ENCODE measurements at regions not wholly inside any gene's neighbourhood (a gene's known extent, or its start where the extent isn't known, plus 50 kb on each side); places are given as distances from the start of the nearest gene placed in this dataset.

- no peaks in the 10 kb centered on the region for H3K9me3 ChIP-seq (ENCODE audit: low read depth)
- TF ChIP-seq CTCF (IDR thresholded peaks at IDR 0.05; ENCODE audit: low read depth, low read length), result no peak
- no peak overlapping the region for H3K27ac ChIP-seq
- H3K4me3 ChIP-seq, result no peak overlapping the region
- no peaks in the 10 kb centered on the region for H3K4me1 ChIP-seq (ENCODE audit: low read depth)
- DNase-seq (ENCODE audit: low read depth in 1 of 2, low spot score in 1 of 2), result peak in 1 of 2 donors; percentile 7
- no peaks in the 10 kb centered on the region for H3K27me3 ChIP-seq
- no peaks in the 10 kb centered on the region for H3K36me3 ChIP-seq
Observed at GRCh38 chr10:36591436-36591835, 534.0 kb upstream of the ANKRD30A start.

- DNase-seq (ENCODE audit: low read depth in 1 of 2, low spot score in 1 of 2), result no peak
- H3K9me3 ChIP-seq (ENCODE audit: low read depth), result no peaks in the 10 kb centered on the region
- no peak for TF ChIP-seq CTCF (IDR thresholded peaks at IDR 0.05; ENCODE audit: low read depth, low read length)
- H3K4me1 ChIP-seq (ENCODE audit: low read depth), result peaks cover 8% of the 10 kb centered on the region
- H3K4me3 ChIP-seq, result no peak overlapping the region
- no peak overlapping the region for H3K27ac ChIP-seq
- no peaks in the 10 kb centered on the region for H3K36me3 ChIP-seq
- no peaks in the 10 kb centered on the region for H3K27me3 ChIP-seq
Observed at GRCh38 chr10:36583690-36584089, 541.7 kb upstream of the ANKRD30A start.

GRCh38 chr10:36581237-36581636, 544.2 kb upstream of the ANKRD30A start:
- DNase-seq (ENCODE audit: low read depth in 1 of 2, low spot score in 1 of 2), result no peak
- H3K9me3 ChIP-seq (ENCODE audit: low read depth), result no peaks in the 10 kb centered on the region
- H3K27ac ChIP-seq, result no peak overlapping the region
- TF ChIP-seq CTCF (IDR thresholded peaks at IDR 0.05; ENCODE audit: low read depth, low read length), result no peak
- H3K4me3 ChIP-seq, result no peak overlapping the region
- H3K4me1 ChIP-seq (ENCODE audit: low read depth), result peaks cover 8% of the 10 kb centered on the region
- H3K27me3 ChIP-seq, result no peaks in the 10 kb centered on the region
- no peaks in the 10 kb centered on the region for H3K36me3 ChIP-seq

- H3K4me3 ChIP-seq, result no peak overlapping the region
- no peak overlapping the region for H3K27ac ChIP-seq
- no peaks in the 10 kb centered on the region for H3K27me3 ChIP-seq
- no peak for DNase-seq (ENCODE audit: low read depth in 1 of 2, low spot score in 1 of 2)
- H3K9me3 ChIP-seq (ENCODE audit: low read depth), result no peaks in the 10 kb centered on the region
- peaks cover 5% of the 10 kb centered on the region for H3K4me1 ChIP-seq (ENCODE audit: low read depth)
- H3K36me3 ChIP-seq, result no peaks in the 10 kb centered on the region
- no peak for TF ChIP-seq CTCF (IDR thresholded peaks at IDR 0.05; ENCODE audit: low read depth, low read length)
Observed at GRCh38 chr10:36578306-36578705, 547.1 kb upstream of the ANKRD30A start.

DNA sequence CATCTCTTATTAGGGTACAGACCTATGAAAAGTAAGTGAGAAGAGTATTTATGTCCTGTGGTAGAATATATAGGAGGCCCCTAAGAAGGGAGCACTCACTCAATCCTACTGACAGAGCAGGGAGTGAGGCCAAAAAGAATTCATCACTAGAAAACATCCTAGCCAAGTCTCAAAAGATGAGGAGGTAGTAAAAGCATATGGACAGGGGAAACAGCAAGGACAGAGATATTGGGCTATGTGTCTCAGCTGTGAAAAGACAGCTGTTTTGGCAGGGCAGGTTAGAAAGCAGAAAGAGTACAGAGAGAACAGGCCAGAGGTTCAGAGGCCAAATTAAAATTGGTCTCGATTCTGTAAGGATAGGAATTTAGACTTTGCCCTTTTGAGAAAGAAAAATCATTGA, 548.3 kb upstream of the ANKRD30A start:
- no peak for TF ChIP-seq CTCF (IDR thresholded peaks at IDR 0.05; ENCODE audit: low read depth, low read length)
- H3K4me3 ChIP-seq, result no peak overlapping the region
- H3K27me3 ChIP-seq, result no peaks in the 10 kb centered on the region
- H3K4me1 ChIP-seq (ENCODE audit: low read depth), result no peaks in the 10 kb centered on the region
- DNase-seq (ENCODE audit: low read depth in 1 of 2, low spot score in 1 of 2), result no peak
- no peaks in the 10 kb centered on the region for H3K36me3 ChIP-seq
- no peak overlapping the region for H3K27ac ChIP-seq
- H3K9me3 ChIP-seq (ENCODE audit: low read depth), result no peaks in the 10 kb centered on the region

- no peaks in the 10 kb centered on the region for H3K27me3 ChIP-seq
- H3K4me3 ChIP-seq, result no peak overlapping the region
- H3K4me1 ChIP-seq (ENCODE audit: low read depth), result no peaks in the 10 kb centered on the region
- no peak for TF ChIP-seq CTCF (IDR thresholded peaks at IDR 0.05; ENCODE audit: low read depth, low read length)
- no peaks in the 10 kb centered on the region for H3K36me3 ChIP-seq
- H3K9me3 ChIP-seq (ENCODE audit: low read depth), result no peaks in the 10 kb centered on the region
- DNase-seq (ENCODE audit: low read depth in 1 of 2, low spot score in 1 of 2), result peak in 1 of 2 donors; percentile 31
- no peak overlapping the region for H3K27ac ChIP-seq
Observed at GRCh38 chr10:36574207-36574606, 551.2 kb upstream of the ANKRD30A start.
